Hepatocyte (in vitro differentiated cells): ENCODE measurements at regions not wholly inside any gene's neighbourhood (a gene's known extent, or its start where the extent isn't known, plus 50 kb on each side); places are given as distances from the start of the nearest gene placed in this dataset.

ENCODE experiments used
- DNase-seq: peaks from one replicate; pipeline ENCODE4 v3.0.0-alpha.2; 2016; ENCODE audit warnings: low spot score
- H2AFZ ChIP-seq: fragments of 200-600 bp; sonication (generic); 2 replicates; pipeline ENCODE4 v1.6.0; 2016; ENCODE audit warnings: antibody characterized with exemption, mild to moderate bottlenecking
- H3K27ac ChIP-seq: fragments of 200-600 bp; sonication (generic); 2 replicates; pipeline ENCODE4 v1.5.1; 2016; ENCODE audit warnings: mild to moderate bottlenecking
- H3K27me3 ChIP-seq: fragments of 200-600 bp; sonication (generic); 2 replicates; pipeline ENCODE4 v1.6.1; 2016
- H3K36me3 ChIP-seq: fragments of 200-600 bp; sonication (generic); replicated peaks from 2 replicates; pipeline ENCODE4 v1.5.1; 2016; ENCODE audit warnings: low read depth; ENCODE audit not compliant: insufficient read depth
- H3K4me1 ChIP-seq: fragments of 200-600 bp; sonication (generic); 2 replicates; pipeline ENCODE4 v1.5.1; 2016; ENCODE audit warnings: mild to moderate bottlenecking, moderate library complexity; ENCODE audit not compliant: insufficient read depth
- H3K4me2 ChIP-seq: fragments of 200-600 bp; sonication (generic); 2 replicates; pipeline ENCODE4 v1.6.0; 2016
- H3K4me3 ChIP-seq: fragments of 200-600 bp; sonication (generic); 2 replicates; pipeline ENCODE4 v1.5.1; 2016; ENCODE audit warnings: mild to moderate bottlenecking
- H3K79me2 ChIP-seq: fragments of 200-600 bp; sonication (generic); 2 replicates; pipeline ENCODE4 v1.6.0; 2017; ENCODE audit warnings: mild to moderate bottlenecking
- H3K9me2 ChIP-seq: fragments of 200-600 bp; sonication (generic); replicated peaks from 2 replicates; pipeline ENCODE4 v1.6.0; 2017; ENCODE audit warnings: mild to moderate bottlenecking; ENCODE audit not compliant: insufficient read depth
- H3K9me3 ChIP-seq: fragments of 200-600 bp; sonication (generic); 2 replicates; pipeline ENCODE4 v1.5.1; 2016; ENCODE audit warnings: low read depth, mild to moderate bottlenecking
- H4K20me1 ChIP-seq: fragments of 200-600 bp; sonication (generic); 2 replicates; pipeline ENCODE4 v1.6.0; 2016; ENCODE audit warnings: mild to moderate bottlenecking; ENCODE audit not compliant: insufficient read depth, poor library complexity, severe bottlenecking
- CTCF ChIP-seq: fragments of 200-600 bp; sonication (generic); IDR thresholded peaks from 2 replicates; pipeline ENCODE4 v1.5.1; 2016; ENCODE audit warnings: antibody characterized with exemption, mild to moderate bottlenecking; ENCODE audit not compliant: poor library complexity
- EZH2 ChIP-seq: fragments of 200-600 bp; sonication (generic); IDR thresholded peaks from 2 replicates; pipeline ENCODE4 v1.6.1; 2016; ENCODE audit warnings: antibody characterized with exemption, mild to moderate bottlenecking, borderline replicate concordance
- EZH2phosphoT487 ChIP-seq: fragments of 200-600 bp; sonication (generic); IDR thresholded peaks from one replicate; pipeline ENCODE4 v1.6.1; 2018; ENCODE audit warnings: antibody characterized with exemption, mild to moderate bottlenecking, low read depth, moderate library complexity; ENCODE audit not compliant: unreplicated experiment, severe bottlenecking
- WGBS: methylation state at CpG from one replicate; pipeline ENCODE4 v1.1.6; 2016; ENCODE audit warnings: low lambda C conversion rate; ENCODE audit errors: missing lambda C conversion rate; 5-methylcytosine and 5-hydroxymethylcytosine counted together

- DNase-seq, result no peak
- no peak overlapping the region for H2AFZ ChIP-seq
- no peaks in the 10 kb centered on the region for H3K36me3 ChIP-seq
- H3K9me2 ChIP-seq, result no peaks in the 10 kb centered on the region
- H3K4me1 ChIP-seq, result no peaks in the 10 kb centered on the region
- H3K4me3 ChIP-seq, result no peak overlapping the region
- no peaks in the 10 kb centered on the region for H3K27me3 ChIP-seq
- no peak overlapping the region for H3K4me2 ChIP-seq
- H4K20me1 ChIP-seq, result no peaks in the 10 kb centered on the region
- no peak for TF ChIP-seq CTCF
- TF ChIP-seq EZH2, result no peak
- no peak for TF ChIP-seq EZH2phosphoT487
- no peak overlapping the region for H3K27ac ChIP-seq
- no peaks in the 10 kb centered on the region for H3K9me3 ChIP-seq
- H3K79me2 ChIP-seq, result no peaks in the 10 kb centered on the region
- 84% methylated on average over 4 of the region's 4 CpGs for WGBS
These were observed 424.0 kb upstream of the CRIM1 start for GRCh38 chr2:35931626-35932025.

GRCh38 chr2:35931115-35931514 is 424.5 kb upstream of the CRIM1 start:
- H3K79me2 ChIP-seq, result no peaks in the 10 kb centered on the region
- DNase-seq, result no peak
- no peaks in the 10 kb centered on the region for H3K36me3 ChIP-seq
- no peak overlapping the region for H3K4me3 ChIP-seq
- no peak overlapping the region for H2AFZ ChIP-seq
- no peak overlapping the region for H3K27ac ChIP-seq
- no peak overlapping the region for H3K4me2 ChIP-seq
- H3K27me3 ChIP-seq, result no peaks in the 10 kb centered on the region
- H4K20me1 ChIP-seq, result no peaks in the 10 kb centered on the region
- no peaks in the 10 kb centered on the region for H3K9me3 ChIP-seq
- H3K4me1 ChIP-seq, result no peaks in the 10 kb centered on the region
- WGBS, result 76% methylated on average over 5 of the region's 5 CpGs
- TF ChIP-seq CTCF (no peak), EZH2 (no peak), EZH2phosphoT487 (no peak)
- H3K9me2 ChIP-seq, result no peaks in the 10 kb centered on the region

GRCh38 chr2:35929551-35929950 is 426.0 kb upstream of the CRIM1 start:
- no peaks in the 10 kb centered on the region for H3K9me3 ChIP-seq
- no peak overlapping the region for H2AFZ ChIP-seq
- no peak overlapping the region for H3K4me3 ChIP-seq
- H3K4me1 ChIP-seq, result no peaks in the 10 kb centered on the region
- H4K20me1 ChIP-seq, result no peaks in the 10 kb centered on the region
- no peaks in the 10 kb centered on the region for H3K36me3 ChIP-seq
- no peaks in the 10 kb centered on the region for H3K79me2 ChIP-seq
- H3K27me3 ChIP-seq, result no peaks in the 10 kb centered on the region
- WGBS, result 84% methylated on average over 2 of the region's 2 CpGs
- no peak overlapping the region for H3K4me2 ChIP-seq
- TF ChIP-seq EZH2phosphoT487, result no peak
- TF ChIP-seq CTCF, result no peak
- TF ChIP-seq EZH2, result no peak
- no peak for DNase-seq
- H3K9me2 ChIP-seq, result no peaks in the 10 kb centered on the region
- H3K27ac ChIP-seq, result no peak overlapping the region

- no peak for TF ChIP-seq EZH2
- TF ChIP-seq EZH2phosphoT487, result no peak
- no peak for TF ChIP-seq CTCF
- H2AFZ ChIP-seq, result no peak overlapping the region
- no peaks in the 10 kb centered on the region for H3K9me2 ChIP-seq
These were observed 435.5 kb upstream of the CRIM1 start for GRCh38 chr2:35920061-35920460.

More at GRCh38 chr2:35920061-35920460, 435.5 kb upstream of the CRIM1 start:
- no peaks in the 10 kb centered on the region for H4K20me1 ChIP-seq
- no peaks in the 10 kb centered on the region for H3K36me3 ChIP-seq
- no peak for DNase-seq
- H3K9me3 ChIP-seq, result no peaks in the 10 kb centered on the region
- H3K27me3 ChIP-seq, result no peaks in the 10 kb centered on the region
- H3K4me3 ChIP-seq, result no peak overlapping the region
- no peak overlapping the region for H3K27ac ChIP-seq
- H3K4me2 ChIP-seq, result no peak overlapping the region
- no peaks in the 10 kb centered on the region for H3K4me1 ChIP-seq
- H3K79me2 ChIP-seq, result no peaks in the 10 kb centered on the region
